Cardiac fibroblast (primary cell): ENCODE measurements at regions not wholly inside any gene's neighbourhood (a gene's known extent, or its start where the extent isn't known, plus 50 kb on each side); places are given as distances from the start of the nearest gene placed in this dataset.

ENCODE experiments used
- DNase-seq, 2 donors: peaks; one replicate each; pipeline versions ENCODE4 v3.0.0 to v3.0.0-alpha.2; 2010; ENCODE audit warnings: low read depth in 2 of 2
- H3K4me3 ChIP-seq, 2 donors: replicated peaks in 1 of 2; 1 replicate in 1 of 2; 2 replicates in 1 of 2; pipeline ENCODE4 v1.5.1; 2011; ENCODE audit warnings: low read depth in 2 of 2, low read length in 2 of 2, mild to moderate bottlenecking in 2 of 2, moderate library complexity in 1 of 2
- CTCF ChIP-seq: IDR thresholded peaks from one replicate; pipeline ENCODE4 v1.5.1; 2011; ENCODE audit warnings: low read depth, mild to moderate bottlenecking, low read length, inconsistent platforms

- no peak overlapping the region for H3K4me3 ChIP-seq
Observed at GRCh38 chr11:80512491-80512890, 1071.7 kb upstream of the TENM4 start.

GRCh38 chr11:80505771-80506170 lies 1064.9 kb upstream of the TENM4 start:
- no peak for DNase-seq
- no peak overlapping the region for H3K4me3 ChIP-seq
- TF ChIP-seq CTCF = no peak

More at GRCh38 chr11:80512491-80512890, 1071.7 kb upstream of the TENM4 start:
- DNase-seq = no peak
- TF ChIP-seq CTCF = no peak

- TF ChIP-seq CTCF = no peak
- H3K4me3 ChIP-seq = no peak overlapping the region
- no peak for DNase-seq
Observed at GRCh38 chr11:80503990-80504389, 1063.2 kb upstream of the TENM4 start.

DNA sequence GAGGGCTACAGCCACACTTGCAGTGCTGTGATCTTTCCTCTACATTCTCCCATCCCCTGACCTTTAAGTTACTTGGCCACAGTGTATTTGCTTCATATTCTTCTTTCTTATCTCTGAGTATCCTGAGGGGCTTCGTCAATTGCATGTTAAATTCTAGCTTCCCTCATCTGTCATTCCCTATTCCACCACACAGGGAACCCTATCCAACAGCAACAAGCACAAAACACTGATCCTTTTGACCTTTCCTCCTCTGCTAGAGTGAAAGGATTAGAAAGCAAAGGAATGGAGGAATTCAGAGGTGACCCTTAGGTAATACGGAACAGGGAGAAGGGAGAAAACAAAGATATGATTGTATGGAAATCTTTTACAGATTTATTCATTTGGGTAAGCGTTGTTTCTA lies 1061.7 kb upstream of the TENM4 start:
- no peak for TF ChIP-seq CTCF
- no peak for DNase-seq
- no peak overlapping the region for H3K4me3 ChIP-seq

- DNase-seq = no peak
- TF ChIP-seq CTCF = no peak
- H3K4me3 ChIP-seq = no peak overlapping the region
Observed at GRCh38 chr11:80495116-80495515, 1054.3 kb upstream of the TENM4 start.

GRCh38 chr11:80487952-80488351 lies 1047.1 kb upstream of the TENM4 start:
- no peak overlapping the region for H3K4me3 ChIP-seq
- DNase-seq = no peak
- TF ChIP-seq CTCF = no peak

DNA sequence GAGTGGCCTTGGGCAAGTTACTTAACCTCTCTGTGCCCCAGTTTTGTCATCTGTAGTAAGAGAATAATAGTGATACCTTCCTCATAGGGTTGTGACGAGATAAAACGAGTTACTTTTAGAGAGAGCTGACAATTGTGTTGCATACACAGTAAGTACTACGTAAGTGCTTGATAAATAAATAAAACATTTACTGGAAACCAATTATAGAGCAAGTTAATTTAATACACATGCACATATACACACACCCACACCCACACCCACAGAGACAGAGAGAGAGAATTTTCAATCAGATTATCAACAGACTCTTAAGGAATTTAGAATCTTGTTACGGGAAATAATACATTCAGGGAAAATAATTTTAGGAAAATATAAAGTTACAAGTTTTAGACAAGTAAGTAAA lies 1045.8 kb upstream of the TENM4 start:
- no peak overlapping the region for H3K4me3 ChIP-seq
- no peak for DNase-seq
- TF ChIP-seq CTCF = no peak
